ENCODE measurements at regions not wholly inside any gene's neighbourhood (a gene's known extent, or its start where the extent isn't known, plus 50 kb on each side); places are given as distances from the start of the nearest gene placed in this dataset.

DNA sequence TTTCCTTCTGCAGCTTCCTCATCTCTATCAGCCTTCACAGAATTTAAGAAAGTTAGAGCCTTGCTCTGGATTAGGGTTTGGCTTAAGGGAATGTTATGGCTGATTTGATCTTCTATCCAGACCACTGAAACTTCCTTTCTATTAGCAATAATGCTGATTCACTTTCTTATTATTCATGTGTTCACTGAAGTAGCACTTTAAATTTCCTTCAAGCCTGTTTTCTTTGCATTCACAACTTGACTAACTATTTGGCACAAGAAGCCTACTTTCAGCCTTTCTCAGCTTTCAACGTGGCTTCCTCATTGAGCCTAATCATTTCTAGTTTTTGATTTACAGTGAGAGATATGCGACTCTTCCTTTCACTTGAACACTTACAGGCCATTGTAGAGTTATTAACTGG, 528.5 kb downstream of the PLPP3 start:
- no peak overlapping the region for H3K4me3 ChIP-seq (ENCODE audit: low read depth, poor library complexity, severe bottlenecking)
- 79 to 82% methylated on average over 2 of the region's 2 CpGs for WGBS, 2 donors
- intact Hi-C loops (cut with DNase I; ENCODE audit: low total_unique reads): no loop called here
- DNase-seq (ENCODE audit: low spot score in 2 of 2): no peak
- no peak for TF ChIP-seq POLR2A (IDR thresholded peaks at IDR 0.05)
- TF ChIP-seq, protein P1, sequence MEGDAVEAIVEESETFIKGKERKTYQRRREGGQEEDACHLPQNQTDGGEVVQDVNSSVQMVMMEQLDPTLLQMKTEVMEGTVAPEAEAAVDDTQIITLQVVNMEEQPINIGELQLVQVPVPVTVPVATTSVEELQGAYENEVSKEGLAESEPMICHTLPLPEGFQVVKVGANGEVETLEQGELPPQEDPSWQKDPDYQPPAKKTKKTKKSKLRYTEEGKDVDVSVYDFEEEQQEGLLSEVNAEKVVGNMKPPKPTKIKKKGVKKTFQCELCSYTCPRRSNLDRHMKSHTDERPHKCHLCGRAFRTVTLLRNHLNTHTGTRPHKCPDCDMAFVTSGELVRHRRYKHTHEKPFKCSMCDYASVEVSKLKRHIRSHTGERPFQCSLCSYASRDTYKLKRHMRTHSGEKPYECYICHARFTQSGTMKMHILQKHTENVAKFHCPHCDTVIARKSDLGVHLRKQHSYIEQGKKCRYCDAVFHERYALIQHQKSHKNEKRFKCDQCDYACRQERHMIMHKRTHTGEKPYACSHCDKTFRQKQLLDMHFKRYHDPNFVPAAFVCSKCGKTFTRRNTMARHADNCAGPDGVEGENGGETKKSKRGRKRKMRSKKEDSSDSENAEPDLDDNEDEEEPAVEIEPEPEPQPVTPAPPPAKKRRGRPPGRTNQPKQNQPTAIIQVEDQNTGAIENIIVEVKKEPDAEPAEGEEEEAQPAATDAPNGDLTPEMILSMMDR (IDR thresholded peaks at IDR 0.05): no peak

DNA sequence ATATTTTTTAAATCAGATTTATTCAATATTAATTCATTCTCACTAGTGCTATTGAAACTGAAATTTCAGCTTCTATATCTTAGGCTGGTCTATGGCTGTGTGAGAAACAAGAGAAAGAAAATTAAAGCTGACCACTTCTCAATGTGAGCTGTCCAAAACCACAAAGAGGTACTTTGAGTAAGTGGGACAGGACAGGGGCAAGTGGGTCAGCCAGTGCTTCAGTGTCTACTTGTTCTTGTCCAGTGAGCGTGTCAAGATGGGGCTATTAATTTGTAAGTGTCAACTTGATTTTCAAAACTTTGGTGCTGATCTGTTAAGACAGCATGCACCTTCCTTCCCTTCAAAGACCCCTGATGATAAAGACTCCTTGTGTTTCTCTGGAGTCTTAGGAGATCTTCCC, 533.9 kb downstream of the PLPP3 start:
- 92 to 100% methylated on average over 1 of the region's 1 CpG for WGBS, 2 donors
- intact Hi-C loops (cut with DNase I; ENCODE audit: low total_unique reads): no loop called here
- DNase-seq (ENCODE audit: low spot score in 2 of 2): no peak
- TF ChIP-seq POLR2A (IDR thresholded peaks at IDR 0.05): no peak
- TF ChIP-seq, protein P1 (IDR thresholded peaks at IDR 0.05): no peak
- no peak overlapping the region for H3K4me3 ChIP-seq (ENCODE audit: low read depth, poor library complexity, severe bottlenecking)

DNA sequence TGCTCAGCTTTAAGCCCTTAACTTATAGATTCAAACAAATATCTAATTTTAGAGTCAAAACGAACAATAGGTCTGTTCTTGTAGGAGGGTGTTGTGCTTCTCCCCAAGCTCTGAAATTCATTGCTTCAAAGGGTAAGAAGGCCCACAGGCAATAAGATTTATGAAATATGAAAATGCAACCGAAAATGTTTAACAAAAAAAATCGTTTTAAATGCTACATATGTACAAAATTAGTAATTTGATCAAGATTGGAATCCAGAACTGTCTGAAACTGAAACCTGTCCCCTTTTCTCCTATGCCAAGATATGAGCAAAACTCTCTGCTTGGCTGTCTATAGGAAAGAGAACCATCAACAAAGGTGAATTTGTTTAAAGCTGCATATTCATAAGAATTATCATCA, 534.3 kb downstream of the PLPP3 start:
- H3K4me3 ChIP-seq (ENCODE audit: low read depth, poor library complexity, severe bottlenecking): no peak overlapping the region
- WGBS, 2 donors: 65 to 68% methylated on average over 3 of the region's 3 CpGs
- TF ChIP-seq POLR2A (IDR thresholded peaks at IDR 0.05): no peak
- TF ChIP-seq, protein P1 (IDR thresholded peaks at IDR 0.05): no peak
- no peak for DNase-seq (ENCODE audit: low spot score in 2 of 2)
- intact Hi-C loops (cut with DNase I; ENCODE audit: low total_unique reads): no loop called here

DNA sequence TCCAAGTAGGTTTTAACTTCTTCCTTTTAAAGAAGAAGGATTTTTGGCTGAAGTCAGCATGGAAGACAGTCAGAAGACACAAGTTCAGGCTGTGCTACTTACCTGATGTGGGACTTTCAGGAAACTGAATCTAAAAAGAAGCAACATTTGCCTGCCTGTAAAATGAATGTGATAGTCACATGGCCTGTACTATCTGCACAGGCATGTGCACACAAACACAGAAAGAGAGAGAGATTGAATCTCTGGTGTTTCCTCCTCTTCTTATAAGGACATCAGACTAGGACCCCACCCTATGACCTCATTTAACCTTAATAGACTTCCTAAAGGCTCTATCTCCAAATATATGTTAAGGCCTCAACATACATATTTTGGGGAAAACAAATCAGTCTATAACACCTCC, 542.9 kb downstream of the PLPP3 start:
- H3K4me3 ChIP-seq (ENCODE audit: low read depth, poor library complexity, severe bottlenecking): no peak overlapping the region
- no peak for DNase-seq (ENCODE audit: low spot score in 2 of 2)
- intact Hi-C loops (cut with DNase I; ENCODE audit: low total_unique reads): no loop called here
- no peak for TF ChIP-seq POLR2A (IDR thresholded peaks at IDR 0.05)
- TF ChIP-seq, protein P1 (IDR thresholded peaks at IDR 0.05): no peak

DNA sequence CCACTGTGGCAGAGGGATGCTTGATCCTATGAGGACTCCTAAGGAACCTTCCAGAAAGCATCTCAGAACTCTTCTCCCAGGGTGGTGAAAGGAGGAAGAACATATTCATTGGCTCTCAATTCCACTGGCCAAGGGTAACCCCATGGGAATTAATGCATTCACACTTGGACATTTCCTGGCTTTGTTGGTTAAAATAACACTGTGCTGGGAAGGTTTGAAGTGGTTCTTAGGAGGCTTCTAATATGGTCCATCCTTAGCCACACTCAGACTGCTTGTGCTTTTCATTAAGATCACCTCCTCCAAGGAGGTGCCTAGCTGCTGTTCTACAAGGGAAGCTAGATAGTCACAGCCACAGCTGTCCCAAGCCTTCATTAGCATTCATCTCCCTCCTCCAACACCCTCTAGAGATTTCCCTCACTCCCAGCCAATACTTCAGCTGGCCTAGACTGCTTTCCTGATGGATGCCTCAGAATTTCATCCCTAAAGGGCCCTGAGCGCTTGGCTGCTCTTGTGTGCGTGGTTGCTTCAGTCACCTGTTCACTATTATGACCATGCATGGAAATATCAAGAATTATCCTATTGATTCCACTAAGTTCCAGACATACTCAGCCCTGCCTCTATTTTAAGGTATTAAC, 544.4 kb downstream of the PLPP3 start:
- no peak for TF ChIP-seq POLR2A (IDR thresholded peaks at IDR 0.05)
- TF ChIP-seq, protein P1 (IDR thresholded peaks at IDR 0.05): no peak
- no peak overlapping the region for H3K4me3 ChIP-seq (ENCODE audit: low read depth, poor library complexity, severe bottlenecking)
- WGBS, 2 donors: 93 to 98% methylated on average over 2 of the region's 2 CpGs
- no peak for DNase-seq (ENCODE audit: low spot score in 2 of 2)
- intact Hi-C loops (cut with DNase I; ENCODE audit: low total_unique reads): no loop called here

DNA sequence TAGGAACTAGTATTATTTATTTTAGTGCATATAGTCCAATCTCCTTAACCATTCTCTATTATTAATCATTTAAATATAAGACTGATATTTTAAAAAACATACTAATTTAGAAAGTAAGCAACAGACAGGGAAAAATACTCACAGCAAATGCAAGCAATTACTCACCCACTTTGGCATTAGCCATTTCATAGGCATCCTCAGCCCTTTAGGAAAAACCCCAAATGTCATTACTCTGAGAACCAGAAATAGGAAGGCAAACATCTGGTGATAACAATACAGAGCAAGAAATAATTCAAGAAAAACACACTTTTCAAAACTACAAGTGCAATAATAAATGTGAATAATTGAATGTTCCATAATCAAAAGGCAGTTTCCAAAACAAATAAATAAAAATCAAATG, 545.1 kb downstream of the PLPP3 start:
- no peak for DNase-seq (ENCODE audit: low spot score in 2 of 2)
- H3K4me3 ChIP-seq (ENCODE audit: low read depth, poor library complexity, severe bottlenecking): no peak overlapping the region
- no peak for TF ChIP-seq POLR2A (IDR thresholded peaks at IDR 0.05)
- TF ChIP-seq, protein P1 (IDR thresholded peaks at IDR 0.05): no peak
- intact Hi-C loops (cut with DNase I; ENCODE audit: low total_unique reads): no loop called here

Measured in lower leg skin (tissue), 4 donors.